ENCODE measurements at regions not wholly inside any gene's neighbourhood (a gene's known extent, or its start where the extent isn't known, plus 50 kb on each side); places are given as distances from the start of the nearest gene placed in this dataset.
A peak's percentile ranks its signal among the peaks of the same experiment; 100 is the strongest.

DNA sequence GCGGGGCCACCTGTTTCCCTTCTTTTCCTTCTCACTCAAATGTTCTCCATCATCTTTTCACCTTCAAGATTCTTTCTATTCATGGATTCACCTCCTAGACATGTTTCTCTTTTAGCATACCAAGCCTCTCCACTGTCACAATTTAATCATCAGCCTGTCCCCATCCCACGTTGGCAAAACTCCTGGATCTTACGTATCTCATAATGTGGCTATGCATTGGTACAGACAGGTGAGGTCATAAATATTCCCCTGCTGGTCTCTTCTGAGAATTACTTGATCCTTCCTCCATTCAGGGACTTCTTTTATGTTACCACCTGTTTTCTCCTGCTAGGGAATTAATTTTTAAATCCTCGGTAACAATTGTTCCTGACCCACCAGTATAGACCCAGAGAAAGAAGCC is 262.6 kb upstream of the NEBL start:
- DNase-seq (ENCODE audit: low read depth, low spot score) (no peak), ATAC-seq (no peak)
- H3K4me1 ChIP-seq (ENCODE audit: control insufficient read depth, insufficient read depth, low read length) = peaks cover 14% of the 10 kb centered on the region
- BruUV-seq (replicated peaks) = no TSS peak
- in situ Hi-C loops (cut with HindIII; ENCODE audit: low pct_unique_long_range_greater_than_20kb, low sequenced_read_pairs) = no loop called here
- TF ChIP-seq, protein P1, sequence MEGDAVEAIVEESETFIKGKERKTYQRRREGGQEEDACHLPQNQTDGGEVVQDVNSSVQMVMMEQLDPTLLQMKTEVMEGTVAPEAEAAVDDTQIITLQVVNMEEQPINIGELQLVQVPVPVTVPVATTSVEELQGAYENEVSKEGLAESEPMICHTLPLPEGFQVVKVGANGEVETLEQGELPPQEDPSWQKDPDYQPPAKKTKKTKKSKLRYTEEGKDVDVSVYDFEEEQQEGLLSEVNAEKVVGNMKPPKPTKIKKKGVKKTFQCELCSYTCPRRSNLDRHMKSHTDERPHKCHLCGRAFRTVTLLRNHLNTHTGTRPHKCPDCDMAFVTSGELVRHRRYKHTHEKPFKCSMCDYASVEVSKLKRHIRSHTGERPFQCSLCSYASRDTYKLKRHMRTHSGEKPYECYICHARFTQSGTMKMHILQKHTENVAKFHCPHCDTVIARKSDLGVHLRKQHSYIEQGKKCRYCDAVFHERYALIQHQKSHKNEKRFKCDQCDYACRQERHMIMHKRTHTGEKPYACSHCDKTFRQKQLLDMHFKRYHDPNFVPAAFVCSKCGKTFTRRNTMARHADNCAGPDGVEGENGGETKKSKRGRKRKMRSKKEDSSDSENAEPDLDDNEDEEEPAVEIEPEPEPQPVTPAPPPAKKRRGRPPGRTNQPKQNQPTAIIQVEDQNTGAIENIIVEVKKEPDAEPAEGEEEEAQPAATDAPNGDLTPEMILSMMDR (IDR thresholded peaks at IDR 0.05) = peak; percentile 5; the same call in 1 of the 2 replicates
- no peak for TF ChIP-seq POLR2AphosphoS5 (IDR thresholded peaks at IDR 0.05; ENCODE audit: low read depth, low read length)
- no peak overlapping the region for H3K4me3 ChIP-seq (ENCODE audit: low read depth in 2 of 2, low read length in 2 of 2)
- H3K27ac ChIP-seq (ENCODE audit: low read length) = peak overlapping the region; percentile 12; the same call in 1 of the 2 replicates
- intact Hi-C loops (cut with micrococcal nuclease; ENCODE audit: unreplicated experiment) = loop anchor here (10.0 kb wide), 1 partner anchor 305 kb away; no protein-coding TSS in a partner anchor
- H3K36me3 ChIP-seq (ENCODE audit: control insufficient read depth, insufficient read depth, low read length) = no peaks in the 10 kb centered on the region
- CTCF ChIA-PET = no interaction called here
- no peaks in the 10 kb centered on the region for H3K27me3 ChIP-seq (ENCODE audit: control insufficient read depth, insufficient read depth, low read length)
- H3K9me3 ChIP-seq (ENCODE audit: control insufficient read depth, insufficient read depth, low read depth, low read length) = no peaks in the 10 kb centered on the region
- POLR2A ChIA-PET = no interaction called here

DNA sequence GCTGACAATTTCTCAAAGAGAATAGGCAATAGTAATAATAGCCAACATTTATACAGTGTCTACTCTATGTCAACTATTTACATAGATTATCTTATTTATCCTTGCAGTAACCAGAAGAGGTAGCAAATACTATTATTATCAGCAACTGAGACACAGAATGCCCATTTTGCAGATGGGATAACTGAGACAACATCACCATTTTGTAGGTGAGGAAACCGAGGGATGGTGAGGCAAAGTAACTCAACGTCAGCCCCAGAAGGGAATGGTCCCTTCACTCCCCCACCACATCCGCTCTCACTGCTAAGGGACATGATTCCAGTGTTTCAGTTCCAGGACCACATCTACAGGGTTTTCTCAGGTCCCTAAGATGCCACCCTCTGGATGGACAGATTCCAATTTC is 261.2 kb upstream of the NEBL start:
- DNase-seq (ENCODE audit: low read depth, low spot score) = no peak
- ATAC-seq = no peak
- intact Hi-C loops (cut with micrococcal nuclease; ENCODE audit: unreplicated experiment) (no loop called here), in situ Hi-C loops (cut with HindIII; ENCODE audit: low pct_unique_long_range_greater_than_20kb, low sequenced_read_pairs) (no loop called here)
- H3K9me3 ChIP-seq (ENCODE audit: control insufficient read depth, insufficient read depth, low read depth, low read length) = no peaks in the 10 kb centered on the region
- peaks cover under 1% of the 10 kb centered on the region; the same call in 1 of the 2 replicates for H3K4me1 ChIP-seq (ENCODE audit: control insufficient read depth, insufficient read depth, low read length)
- BruUV-seq (replicated peaks) = no TSS peak
- TF ChIP-seq TCF7L2 (IDR thresholded peaks at IDR 0.05; ENCODE audit: low read depth, low read length) (no peak), POLR2AphosphoS5 (IDR thresholded peaks at IDR 0.05; ENCODE audit: low read depth, low read length) (no peak), SIN3A (IDR thresholded peaks at IDR 0.05; ENCODE audit: borderline replicate concordance, insufficient read depth, low read depth, low read length) (no peak)
- TF ChIP-seq, protein P1 (IDR thresholded peaks at IDR 0.05) = no peak
- TF ChIP-seq, protein P2, sequence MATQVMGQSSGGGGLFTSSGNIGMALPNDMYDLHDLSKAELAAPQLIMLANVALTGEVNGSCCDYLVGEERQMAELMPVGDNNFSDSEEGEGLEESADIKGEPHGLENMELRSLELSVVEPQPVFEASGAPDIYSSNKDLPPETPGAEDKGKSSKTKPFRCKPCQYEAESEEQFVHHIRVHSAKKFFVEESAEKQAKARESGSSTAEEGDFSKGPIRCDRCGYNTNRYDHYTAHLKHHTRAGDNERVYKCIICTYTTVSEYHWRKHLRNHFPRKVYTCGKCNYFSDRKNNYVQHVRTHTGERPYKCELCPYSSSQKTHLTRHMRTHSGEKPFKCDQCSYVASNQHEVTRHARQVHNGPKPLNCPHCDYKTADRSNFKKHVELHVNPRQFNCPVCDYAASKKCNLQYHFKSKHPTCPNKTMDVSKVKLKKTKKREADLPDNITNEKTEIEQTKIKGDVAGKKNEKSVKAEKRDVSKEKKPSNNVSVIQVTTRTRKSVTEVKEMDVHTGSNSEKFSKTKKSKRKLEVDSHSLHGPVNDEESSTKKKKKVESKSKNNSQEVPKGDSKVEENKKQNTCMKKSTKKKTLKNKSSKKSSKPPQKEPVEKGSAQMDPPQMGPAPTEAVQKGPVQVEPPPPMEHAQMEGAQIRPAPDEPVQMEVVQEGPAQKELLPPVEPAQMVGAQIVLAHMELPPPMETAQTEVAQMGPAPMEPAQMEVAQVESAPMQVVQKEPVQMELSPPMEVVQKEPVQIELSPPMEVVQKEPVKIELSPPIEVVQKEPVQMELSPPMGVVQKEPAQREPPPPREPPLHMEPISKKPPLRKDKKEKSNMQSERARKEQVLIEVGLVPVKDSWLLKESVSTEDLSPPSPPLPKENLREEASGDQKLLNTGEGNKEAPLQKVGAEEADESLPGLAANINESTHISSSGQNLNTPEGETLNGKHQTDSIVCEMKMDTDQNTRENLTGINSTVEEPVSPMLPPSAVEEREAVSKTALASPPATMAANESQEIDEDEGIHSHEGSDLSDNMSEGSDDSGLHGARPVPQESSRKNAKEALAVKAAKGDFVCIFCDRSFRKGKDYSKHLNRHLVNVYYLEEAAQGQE (IDR thresholded peaks at IDR 0.05; ENCODE audit: insufficient read depth in 1 of 2, low read depth in 2 of 2, low read length in 1 of 2) = no peak
- H3K27me3 ChIP-seq (ENCODE audit: control insufficient read depth, insufficient read depth, low read length) = no peaks in the 10 kb centered on the region
- no peak overlapping the region for H3K27ac ChIP-seq (ENCODE audit: low read length)
- POLR2A ChIA-PET = no interaction called here
- H3K36me3 ChIP-seq (ENCODE audit: control insufficient read depth, insufficient read depth, low read length) = no peaks in the 10 kb centered on the region
- no peak overlapping the region for H3K4me3 ChIP-seq (ENCODE audit: low read depth in 2 of 2, low read length in 2 of 2)
- CTCF ChIA-PET = no interaction called here
